ENCODE measurements at regions not wholly inside any gene's neighbourhood (a gene's known extent, or its start where the extent isn't known, plus 50 kb on each side); places are given as distances from the start of the nearest gene placed in this dataset.

- TF ChIP-seq ZFX (IDR thresholded peaks at IDR 0.05) (no peak), CTCF (IDR thresholded peaks at IDR 0.05 in 2 of 3, conservative IDR thresholded peaks at IDR 0.05 in 1 of 3; ENCODE audit: borderline replicate concordance in 1 of 3, insufficient read depth in 1 of 3, low read depth in 2 of 3, low read length in 2 of 3) (no peak), POLR2A (IDR thresholded peaks at IDR 0.05; ENCODE audit: borderline replicate concordance, extremely low read depth, insufficient read depth, insufficient read length) (no peak), POLR2AphosphoS5 (IDR thresholded peaks at IDR 0.05; ENCODE audit: low read depth, low read length) (no peak), REST (IDR thresholded peaks at IDR 0.05; ENCODE audit: low read depth) (no peak), CEBPB (IDR thresholded peaks at IDR 0.05; ENCODE audit: low read depth) (no peak), ZBTB33 (IDR thresholded peaks at IDR 0.05; ENCODE audit: extremely low read depth, insufficient replicate concordance, low read length) (no peak), MAX (IDR thresholded peaks at IDR 0.05) (no peak), ZNF274 (IDR thresholded peaks at IDR 0.05; ENCODE audit: low read depth, low read length) (no peak), RAD21 (IDR thresholded peaks at IDR 0.05; ENCODE audit: low read depth) (no peak), SIN3A (IDR thresholded peaks at IDR 0.05; ENCODE audit: low read depth) (no peak)
These were observed 109.6 kb upstream of the ALKAL2 start for GRCh38 chr2:397521-397920.

Data from HCT116 (cell line).